ENCODE measurements at regions not wholly inside any gene's neighbourhood (a gene's known extent, or its start where the extent isn't known, plus 50 kb on each side); places are given as distances from the start of the nearest gene placed in this dataset.

DNA sequence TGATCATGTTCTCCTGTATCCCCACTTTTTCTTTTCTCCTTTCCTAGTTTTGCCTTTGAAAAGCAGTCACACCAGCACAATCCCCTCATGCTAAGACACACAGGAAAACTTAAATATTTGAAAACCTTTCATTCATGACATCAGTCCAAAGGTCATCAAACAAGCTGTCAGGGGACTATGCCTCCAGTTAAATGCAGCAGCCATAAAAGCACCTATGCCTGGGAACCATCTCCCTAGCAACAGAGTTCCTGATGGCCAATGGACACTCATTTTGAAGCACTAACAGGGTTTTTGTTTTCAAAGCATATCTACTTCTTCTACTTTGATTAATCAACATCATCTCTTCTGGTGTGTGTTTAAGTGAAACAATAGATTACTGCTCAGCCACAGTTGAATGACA lies 286.4 kb upstream of the PARD3B start:
- no peak for TF ChIP-seq CTCF (IDR thresholded peaks at IDR 0.05; ENCODE audit: poor library complexity)
- TF ChIP-seq EZH2phosphoT487 (IDR thresholded peaks at IDR 0.05; ENCODE audit: low read depth, severe bottlenecking, unreplicated experiment), result no peak
